GM23338 (cell line): ENCODE measurements at regions not wholly inside any gene's neighbourhood (a gene's known extent, or its start where the extent isn't known, plus 50 kb on each side); places are given as distances from the start of the nearest gene placed in this dataset.
A peak's percentile ranks its signal among the peaks of the same experiment; 100 is the strongest.

Experiments used
- ATAC-seq: fragments of 200-7000 bp; cut with Tn5 transposase; 3 replicates; pipeline ENCODE4 v1.9.1; 2020
- DNase-seq: peaks from one replicate; pipeline ENCODE4 v3.0.0-alpha.2; 2015; ENCODE audit warnings: low spot score
- H2AFZ ChIP-seq: fragments of 200-600 bp; sonication (generic); 2 replicates; pipeline ENCODE4 v1.8.0; 2016; ENCODE audit warnings: antibody characterized with exemption, mild to moderate bottlenecking, moderate library complexity
- H3F3A ChIP-seq: fragments of 200-600 bp; sonication (generic); replicated peaks from 2 replicates; pipeline ENCODE4 v1.8.0; 2017; ENCODE audit warnings: antibody characterized with exemption, mixed run types, low read depth
- H3K27ac ChIP-seq: fragments of 200-600 bp; sonication (generic); 2 replicates; pipeline ENCODE4 v1.6.1; 2016; ENCODE audit warnings: low read depth
- H3K27me3 ChIP-seq: fragments of 200-600 bp; sonication (generic); 2 replicates; pipeline ENCODE4 v1.8.0; 2016; ENCODE audit warnings: mild to moderate bottlenecking, mixed run types, moderate library complexity; ENCODE audit not compliant: insufficient read depth
- H3K36me3 ChIP-seq: fragments of 200-600 bp; sonication (generic); 2 replicates; pipeline ENCODE4 v1.8.0; 2016; ENCODE audit warnings: mild to moderate bottlenecking; ENCODE audit not compliant: insufficient read depth
- H3K4me1 ChIP-seq: fragments of 200-600 bp; sonication (generic); 2 replicates; pipeline ENCODE4 v1.8.0; 2016; ENCODE audit warnings: mild to moderate bottlenecking, moderate library complexity; ENCODE audit not compliant: insufficient read depth
- H3K4me2 ChIP-seq: fragments of 200-600 bp; sonication (generic); 2 replicates; pipeline ENCODE4 v1.7.1; 2017; ENCODE audit warnings: mixed run types
- H3K4me3 ChIP-seq: fragments of 200-600 bp; sonication (generic); 2 replicates; pipeline ENCODE4 v1.6.1; 2016; ENCODE audit warnings: mixed run types
- H3K79me2 ChIP-seq: fragments of 200-600 bp; sonication (generic); replicated peaks from 2 replicates; pipeline ENCODE4 v1.8.0; 2017; ENCODE audit warnings: mild to moderate bottlenecking; ENCODE audit not compliant: insufficient read depth
- H3K9me2 ChIP-seq: fragments of 200-600 bp; sonication (generic); 2 replicates; pipeline ENCODE4 v1.8.0; 2017; ENCODE audit not compliant: insufficient read depth
- H4K20me1 ChIP-seq: fragments of 200-600 bp; sonication (generic); replicated peaks from 2 replicates; pipeline ENCODE4 v1.8.0; 2017; ENCODE audit warnings: mild to moderate bottlenecking; ENCODE audit not compliant: insufficient read depth
- H3K27ac Mint-ChIP-seq: 2 replicates; pipeline ENCODE4 v1.8.0; 2020; ENCODE audit warnings: inconsistent platforms, mild to moderate bottlenecking, moderate library complexity, mixed read lengths
- H3K27me3 Mint-ChIP-seq: 3 replicates; pipeline ENCODE4 v1.8.0; 2022; ENCODE audit warnings: low read depth, mild to moderate bottlenecking, moderate library complexity, mixed read lengths, inconsistent platforms; ENCODE audit not compliant: insufficient read depth, poor library complexity
- H3K36me3 Mint-ChIP-seq: 3 replicates; pipeline ENCODE4 v1.8.0; 2021; ENCODE audit warnings: low read depth, mild to moderate bottlenecking, inconsistent platforms, moderate library complexity, mixed read lengths
- H3K4me1 Mint-ChIP-seq: 3 replicates; pipeline ENCODE4 v1.8.0; 2020; ENCODE audit warnings: mild to moderate bottlenecking, inconsistent platforms, mixed read lengths
- H3K4me3 Mint-ChIP-seq: 3 replicates; pipeline ENCODE4 v1.8.0; 2021; ENCODE audit warnings: moderate library complexity, mild to moderate bottlenecking, inconsistent platforms, mixed read lengths
- H3K9me3 Mint-ChIP-seq: 3 replicates; pipeline ENCODE4 v1.8.0; 2020; ENCODE audit warnings: moderate library complexity, mild to moderate bottlenecking, inconsistent platforms, mixed read lengths
- JUNB ChIP-seq: IDR thresholded peaks from one replicate; pipeline ENCODE4 v1.6.1; 2016; ENCODE audit warnings: antibody characterized with exemption; ENCODE audit not compliant: unreplicated experiment
- TF ChIP-seq, protein P1 (sequence below): fragments of 250-450 bp; sonication (Bioruptor Pico); IDR thresholded peaks from 2 replicates; pipeline ENCODE4 v1.5.0; 2020; ENCODE audit warnings: mild to moderate bottlenecking, moderate library complexity
- TF ChIP-seq, protein P2 (sequence below), 2 experiments: fragments of 200-600 bp in 1 of 2; sonication (generic) in 1 of 2; conservative IDR thresholded peaks; 2 replicates each; pipeline versions ENCODE4 v1.5.1 to v1.6.1; 2016 to 2017; ENCODE audit warnings: antibody characterized with exemption in 2 of 2, low read depth in 2 of 2, mild to moderate bottlenecking in 2 of 2, moderate library complexity in 1 of 2

DNA sequence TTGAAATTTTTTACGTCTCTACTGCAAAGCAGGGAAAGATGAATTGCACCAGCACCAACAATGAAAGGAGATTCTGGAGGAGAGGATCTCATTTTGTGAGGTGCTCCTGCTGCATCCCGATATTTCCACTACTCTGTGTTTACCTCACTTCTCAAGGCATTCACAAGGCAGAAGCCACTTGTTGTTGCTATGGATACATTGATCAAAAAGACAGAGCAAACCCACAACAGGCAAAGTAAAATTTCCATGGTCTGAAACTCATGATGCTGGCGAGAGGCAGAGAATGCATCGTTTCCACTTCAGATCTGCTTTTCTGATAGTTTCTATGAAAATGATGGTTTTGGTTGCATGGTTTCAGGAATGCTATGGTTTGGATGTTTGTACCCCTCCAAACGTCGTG, 323.3 kb downstream of the ASMT start (continued):
- TF ChIP-seq, protein P1, sequence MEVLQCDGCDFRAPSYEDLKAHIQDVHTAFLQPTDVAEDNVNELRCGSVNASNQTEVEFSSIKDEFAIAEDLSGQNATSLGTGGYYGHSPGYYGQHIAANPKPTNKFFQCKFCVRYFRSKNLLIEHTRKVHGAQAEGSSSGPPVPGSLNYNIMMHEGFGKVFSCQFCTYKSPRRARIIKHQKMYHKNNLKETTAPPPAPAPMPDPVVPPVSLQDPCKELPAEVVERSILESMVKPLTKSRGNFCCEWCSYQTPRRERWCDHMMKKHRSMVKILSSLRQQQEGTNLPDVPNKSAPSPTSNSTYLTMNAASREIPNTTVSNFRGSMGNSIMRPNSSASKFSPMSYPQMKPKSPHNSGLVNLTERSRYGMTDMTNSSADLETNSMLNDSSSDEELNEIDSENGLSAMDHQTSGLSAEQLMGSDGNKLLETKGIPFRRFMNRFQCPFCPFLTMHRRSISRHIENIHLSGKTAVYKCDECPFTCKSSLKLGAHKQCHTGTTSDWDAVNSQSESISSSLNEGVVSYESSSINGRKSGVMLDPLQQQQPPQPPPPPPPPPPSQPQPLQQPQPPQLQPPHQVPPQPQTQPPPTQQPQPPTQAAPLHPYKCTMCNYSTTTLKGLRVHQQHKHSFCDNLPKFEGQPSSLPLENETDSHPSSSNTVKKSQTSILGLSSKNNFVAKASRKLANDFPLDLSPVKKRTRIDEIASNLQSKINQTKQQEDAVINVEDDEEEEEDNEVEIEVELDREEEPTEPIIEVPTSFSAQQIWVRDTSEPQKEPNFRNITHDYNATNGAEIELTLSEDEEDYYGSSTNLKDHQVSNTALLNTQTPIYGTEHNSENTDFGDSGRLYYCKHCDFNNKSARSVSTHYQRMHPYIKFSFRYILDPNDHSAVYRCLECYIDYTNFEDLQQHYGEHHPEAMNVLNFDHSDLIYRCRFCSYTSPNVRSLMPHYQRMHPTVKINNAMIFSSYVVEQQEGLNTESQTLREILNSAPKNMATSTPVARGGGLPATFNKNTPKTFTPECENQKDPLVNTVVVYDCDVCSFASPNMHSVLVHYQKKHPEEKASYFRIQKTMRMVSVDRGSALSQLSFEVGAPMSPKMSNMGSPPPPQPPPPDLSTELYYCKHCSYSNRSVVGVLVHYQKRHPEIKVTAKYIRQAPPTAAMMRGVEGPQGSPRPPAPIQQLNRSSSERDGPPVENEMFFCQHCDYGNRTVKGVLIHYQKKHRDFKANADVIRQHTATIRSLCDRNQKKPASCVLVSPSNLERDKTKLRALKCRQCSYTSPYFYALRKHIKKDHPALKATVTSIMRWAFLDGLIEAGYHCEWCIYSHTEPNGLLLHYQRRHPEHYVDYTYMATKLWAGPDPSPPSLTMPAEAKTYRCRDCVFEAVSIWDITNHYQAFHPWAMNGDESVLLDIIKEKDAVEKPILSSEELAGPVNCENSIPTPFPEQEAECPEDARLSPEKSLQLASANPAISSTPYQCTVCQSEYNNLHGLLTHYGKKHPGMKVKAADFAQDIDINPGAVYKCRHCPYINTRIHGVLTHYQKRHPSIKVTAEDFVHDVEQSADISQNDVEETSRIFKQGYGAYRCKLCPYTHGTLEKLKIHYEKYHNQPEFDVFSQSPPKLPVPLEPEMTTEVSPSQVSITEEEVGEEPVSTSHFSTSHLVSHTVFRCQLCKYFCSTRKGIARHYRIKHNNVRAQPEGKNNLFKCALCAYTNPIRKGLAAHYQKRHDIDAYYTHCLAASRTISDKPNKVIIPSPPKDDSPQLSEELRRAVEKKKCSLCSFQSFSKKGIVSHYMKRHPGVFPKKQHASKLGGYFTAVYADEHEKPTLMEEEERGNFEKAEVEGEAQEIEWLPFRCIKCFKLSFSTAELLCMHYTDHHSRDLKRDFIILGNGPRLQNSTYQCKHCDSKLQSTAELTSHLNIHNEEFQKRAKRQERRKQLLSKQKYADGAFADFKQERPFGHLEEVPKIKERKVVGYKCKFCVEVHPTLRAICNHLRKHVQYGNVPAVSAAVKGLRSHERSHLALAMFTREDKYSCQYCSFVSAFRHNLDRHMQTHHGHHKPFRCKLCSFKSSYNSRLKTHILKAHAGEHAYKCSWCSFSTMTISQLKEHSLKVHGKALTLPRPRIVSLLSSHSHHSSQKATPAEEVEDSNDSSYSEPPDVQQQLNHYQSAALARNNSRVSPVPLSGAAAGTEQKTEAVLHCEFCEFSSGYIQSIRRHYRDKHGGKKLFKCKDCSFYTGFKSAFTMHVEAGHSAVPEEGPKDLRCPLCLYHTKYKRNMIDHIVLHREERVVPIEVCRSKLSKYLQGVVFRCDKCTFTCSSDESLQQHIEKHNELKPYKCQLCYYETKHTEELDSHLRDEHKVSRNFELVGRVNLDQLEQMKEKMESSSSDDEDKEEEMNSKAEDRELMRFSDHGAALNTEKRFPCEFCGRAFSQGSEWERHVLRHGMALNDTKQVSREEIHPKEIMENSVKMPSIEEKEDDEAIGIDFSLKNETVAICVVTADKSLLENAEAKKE (CRISPR knock-in tag): no peak
- TF ChIP-seq, protein P2, sequence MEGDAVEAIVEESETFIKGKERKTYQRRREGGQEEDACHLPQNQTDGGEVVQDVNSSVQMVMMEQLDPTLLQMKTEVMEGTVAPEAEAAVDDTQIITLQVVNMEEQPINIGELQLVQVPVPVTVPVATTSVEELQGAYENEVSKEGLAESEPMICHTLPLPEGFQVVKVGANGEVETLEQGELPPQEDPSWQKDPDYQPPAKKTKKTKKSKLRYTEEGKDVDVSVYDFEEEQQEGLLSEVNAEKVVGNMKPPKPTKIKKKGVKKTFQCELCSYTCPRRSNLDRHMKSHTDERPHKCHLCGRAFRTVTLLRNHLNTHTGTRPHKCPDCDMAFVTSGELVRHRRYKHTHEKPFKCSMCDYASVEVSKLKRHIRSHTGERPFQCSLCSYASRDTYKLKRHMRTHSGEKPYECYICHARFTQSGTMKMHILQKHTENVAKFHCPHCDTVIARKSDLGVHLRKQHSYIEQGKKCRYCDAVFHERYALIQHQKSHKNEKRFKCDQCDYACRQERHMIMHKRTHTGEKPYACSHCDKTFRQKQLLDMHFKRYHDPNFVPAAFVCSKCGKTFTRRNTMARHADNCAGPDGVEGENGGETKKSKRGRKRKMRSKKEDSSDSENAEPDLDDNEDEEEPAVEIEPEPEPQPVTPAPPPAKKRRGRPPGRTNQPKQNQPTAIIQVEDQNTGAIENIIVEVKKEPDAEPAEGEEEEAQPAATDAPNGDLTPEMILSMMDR (conservative IDR thresholded peaks at IDR 0.05; ENCODE audit: low read depth in 2 of 2): no peak

DNA sequence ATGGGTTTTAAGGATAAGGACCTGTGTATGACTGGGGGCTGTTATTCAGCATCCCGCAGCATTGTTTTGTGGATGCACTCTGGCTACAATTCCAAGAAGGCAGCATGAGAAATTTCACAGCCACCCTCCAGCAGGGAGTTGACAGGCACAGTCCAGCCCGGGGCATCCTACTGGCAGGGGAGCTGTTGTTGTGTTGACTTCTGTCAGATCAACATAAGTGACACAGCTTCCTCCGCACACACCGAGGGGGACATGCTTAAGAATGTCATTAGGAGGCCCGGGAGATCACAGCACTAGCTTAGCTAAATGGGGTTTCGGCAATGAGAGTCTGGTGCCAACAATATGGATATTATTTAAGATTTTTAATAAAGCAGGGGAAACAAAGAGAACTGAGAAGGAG, 326.5 kb downstream of the ASMT start:
- peak; percentile 34; the same call in 2 of the 3 replicates for ATAC-seq
- H3K9me3 Mint-ChIP-seq: peaks cover 18% of the 10 kb centered on the region
- H3K4me1 Mint-ChIP-seq: peaks cover 4% of the 10 kb centered on the region; the same call in 2 of the 3 replicates
- Histone ChIP-seq H3K4me1 (no peaks in the 10 kb centered on the region), H3K36me3 (peaks cover 5% of the 10 kb centered on the region; the same call in 1 of the 2 replicates), H3K27ac (no peak overlapping the region), H3F3A (no peaks in the 10 kb centered on the region), H3K9me2 (no peaks in the 10 kb centered on the region), H3K4me2 (no peak overlapping the region), H4K20me1 (no peaks in the 10 kb centered on the region), H3K79me2 (no peaks in the 10 kb centered on the region), H3K4me3 (no peak overlapping the region), H3K27me3 (no peaks in the 10 kb centered on the region), H2AFZ (no peak overlapping the region)
- DNase-seq: no peak
- no peak overlapping the region for H3K27ac Mint-ChIP-seq
- peaks cover 13% of the 10 kb centered on the region for H3K36me3 Mint-ChIP-seq
- H3K27me3 Mint-ChIP-seq: peaks cover 3% of the 10 kb centered on the region
- H3K4me3 Mint-ChIP-seq: no peak overlapping the region
- TF ChIP-seq JUNB: no peak
- TF ChIP-seq, protein P1 (CRISPR knock-in tag): no peak
- TF ChIP-seq, protein P2 (conservative IDR thresholded peaks at IDR 0.05; ENCODE audit: low read depth in 2 of 2): no peak
